HG03378 (cell line): ENCODE measurements at regions not wholly inside any gene's neighbourhood (a gene's known extent, or its start where the extent isn't known, plus 50 kb on each side); places are given as distances from the start of the nearest gene placed in this dataset.

Source experiments
- ATAC-seq: cut with Tn5 transposase; IDR thresholded peaks from one replicate; pipeline ENCODE4 v1.9.1; 2021; ENCODE audit warnings: mild to moderate bottlenecking, moderate library complexity; ENCODE audit not compliant: unreplicated experiment

DNA sequence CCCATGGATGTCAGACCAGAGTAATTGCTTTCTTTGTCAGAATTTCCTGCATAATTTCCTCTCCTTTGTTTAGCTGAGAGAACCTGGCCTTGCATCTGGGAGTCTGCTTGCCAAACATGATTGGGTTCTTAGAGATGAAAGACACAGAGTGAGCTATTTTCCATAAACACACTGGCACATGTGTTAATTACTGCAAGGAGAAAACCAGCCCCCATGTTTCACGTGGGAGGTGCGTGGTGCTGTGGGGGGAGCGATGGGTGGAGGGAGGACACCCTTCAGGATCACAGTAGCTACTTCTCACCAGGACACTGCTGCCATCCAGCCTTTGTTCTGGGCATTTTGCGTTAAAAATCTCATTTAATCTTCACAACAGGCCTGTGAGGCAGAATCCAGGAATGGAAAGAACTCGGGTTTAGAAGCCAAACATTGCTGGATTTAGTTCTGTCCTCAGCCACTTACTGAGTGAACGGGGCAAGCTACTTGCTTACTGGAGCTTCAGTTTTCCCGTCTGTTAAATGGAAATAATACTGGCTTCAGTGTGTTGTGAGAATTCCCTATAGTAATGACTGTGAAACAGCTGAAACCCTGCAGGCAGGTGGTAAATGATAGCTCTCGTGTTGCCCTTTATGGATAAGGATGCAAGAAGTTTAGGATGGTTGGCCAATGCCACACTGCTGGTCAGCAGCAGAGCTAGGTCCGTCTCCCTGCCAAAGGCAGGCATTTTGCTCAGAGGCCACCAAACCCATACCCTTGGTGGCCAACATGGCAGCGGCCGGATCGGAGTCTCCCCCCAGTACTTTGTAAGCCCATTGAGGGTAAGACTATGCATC, 100.1 kb upstream of the ASAP2 start:
- ATAC-seq: no peak

- no peak for ATAC-seq
These were observed 100.8 kb upstream of the ASAP2 start for GRCh38 chr2:9105601-9106337.

DNA sequence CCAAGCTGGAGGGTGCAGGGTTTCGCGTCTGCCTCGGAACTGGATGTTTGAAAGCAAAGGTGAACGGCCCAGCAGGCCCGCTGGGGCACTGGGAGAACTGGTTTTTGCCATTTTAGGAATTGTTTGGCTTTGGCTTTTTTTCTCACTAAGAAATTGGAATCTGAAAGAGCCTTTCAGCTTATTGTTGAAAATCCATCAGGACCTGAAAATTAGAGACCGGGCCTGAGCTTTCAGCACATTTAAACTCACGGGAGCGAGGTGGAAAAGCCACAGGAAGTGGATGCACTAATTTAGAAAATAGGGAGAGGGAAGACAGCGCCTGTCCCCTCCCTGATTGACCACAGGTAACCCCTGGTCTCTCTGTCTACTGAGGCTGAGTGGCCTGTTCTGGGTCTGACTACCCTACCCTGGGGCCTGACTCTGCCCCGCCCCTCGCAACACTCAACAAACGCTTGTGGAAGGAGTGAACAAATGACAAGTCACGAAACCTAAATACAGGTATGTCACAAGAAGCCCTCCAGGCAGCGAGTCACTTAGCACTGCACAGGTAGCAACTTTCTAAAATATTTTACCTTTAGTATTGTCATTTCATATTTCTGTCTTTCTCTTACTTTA, 100.3 kb upstream of the MBOAT2 start:
- no peak for ATAC-seq

DNA sequence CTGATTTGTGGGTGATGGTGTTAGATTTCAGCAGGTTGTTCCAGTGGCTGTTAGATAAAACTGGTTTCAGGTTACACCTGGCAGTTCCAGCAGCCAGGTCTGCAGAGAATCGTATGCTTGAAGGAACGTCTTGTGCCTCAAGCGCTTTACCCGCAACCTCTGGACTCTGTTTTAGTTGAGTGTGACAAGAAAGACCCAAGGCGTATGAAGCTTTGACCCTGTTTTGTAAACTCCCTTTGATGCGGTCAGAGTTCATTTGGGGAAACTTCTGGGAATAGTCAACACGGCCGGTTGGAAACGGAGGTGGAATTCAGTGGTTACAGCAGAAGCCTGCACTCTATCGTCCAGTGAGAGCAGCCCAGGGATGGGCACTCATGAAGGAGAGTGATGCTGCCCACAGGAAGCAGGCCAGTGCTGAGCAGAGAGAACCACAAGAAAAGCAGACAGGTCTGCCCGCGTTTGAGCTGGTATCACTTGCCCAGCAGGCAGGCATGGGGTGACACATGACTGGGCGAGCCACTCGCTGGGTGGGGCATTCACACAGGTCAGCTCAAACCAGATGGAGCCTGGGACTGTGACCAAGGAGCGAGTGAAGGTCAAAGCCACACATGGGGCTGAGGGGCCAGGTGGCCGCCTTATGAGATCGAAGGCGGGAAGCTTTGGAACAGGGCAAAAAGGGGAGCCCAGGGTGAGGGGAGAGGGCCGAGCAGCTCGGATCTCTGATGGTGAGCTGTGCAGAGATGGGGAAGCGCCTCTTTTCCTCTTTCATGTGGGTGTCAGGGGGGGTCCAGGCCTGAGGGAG, 99.6 kb upstream of the MBOAT2 start:
- ATAC-seq: no peak

- no peak for ATAC-seq
These were observed 98.4 kb upstream of the MBOAT2 start for GRCh38 chr2:9101763-9102425.

- ATAC-seq: no peak
These were observed 96.8 kb upstream of the MBOAT2 start for GRCh38 chr2:9100080-9100876.

GRCh38 chr2:9099341-9099751, 95.9 kb upstream of the MBOAT2 start:
- peak; percentile 77 for ATAC-seq

- no peak for ATAC-seq
These were observed 94.4 kb upstream of the MBOAT2 start for GRCh38 chr2:9097892-9098291.

DNA sequence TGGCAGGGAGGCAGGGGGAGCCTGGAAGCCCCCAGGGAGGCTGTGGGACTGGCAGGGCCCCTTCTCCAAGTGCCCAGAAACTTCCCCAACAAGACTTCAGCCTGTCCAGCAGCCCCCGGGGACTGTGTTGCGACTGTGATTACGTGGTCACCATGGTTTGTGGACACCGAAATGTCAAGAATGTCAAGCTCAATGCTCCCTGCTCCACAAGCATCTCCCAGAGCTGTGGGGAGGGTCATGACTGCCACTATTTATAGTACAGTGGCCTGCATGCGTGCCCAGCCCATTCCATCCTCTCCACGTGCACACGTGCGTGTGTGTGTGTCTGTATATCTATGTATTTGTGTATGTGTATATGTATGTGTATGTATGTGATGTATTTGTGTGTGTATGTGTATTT, 93.8 kb upstream of the MBOAT2 start:
- no peak for ATAC-seq

- ATAC-seq: no peak
These were observed 93.3 kb upstream of the MBOAT2 start for GRCh38 chr2:9096761-9097160.

DNA sequence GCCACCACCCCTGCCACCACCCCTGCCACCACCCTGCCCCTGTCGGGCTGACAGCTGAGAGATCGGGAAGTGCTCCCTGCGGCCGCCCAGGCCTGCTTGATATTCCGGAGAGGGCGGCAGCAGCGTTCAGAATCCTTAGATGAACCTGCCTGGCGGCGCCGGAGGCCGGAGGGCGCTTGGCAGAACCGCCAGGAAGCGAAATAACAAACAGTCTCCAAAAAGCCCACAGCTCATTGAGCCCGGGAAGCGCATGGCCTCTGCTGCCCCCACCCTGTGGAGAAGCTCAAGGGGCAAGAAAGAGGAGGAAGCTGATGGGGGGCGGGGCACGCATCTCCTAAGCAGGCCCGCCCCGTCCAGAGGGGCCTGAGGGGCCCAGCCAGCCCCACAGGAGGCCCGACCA, 92.2 kb upstream of the MBOAT2 start:
- no peak for ATAC-seq

DNA sequence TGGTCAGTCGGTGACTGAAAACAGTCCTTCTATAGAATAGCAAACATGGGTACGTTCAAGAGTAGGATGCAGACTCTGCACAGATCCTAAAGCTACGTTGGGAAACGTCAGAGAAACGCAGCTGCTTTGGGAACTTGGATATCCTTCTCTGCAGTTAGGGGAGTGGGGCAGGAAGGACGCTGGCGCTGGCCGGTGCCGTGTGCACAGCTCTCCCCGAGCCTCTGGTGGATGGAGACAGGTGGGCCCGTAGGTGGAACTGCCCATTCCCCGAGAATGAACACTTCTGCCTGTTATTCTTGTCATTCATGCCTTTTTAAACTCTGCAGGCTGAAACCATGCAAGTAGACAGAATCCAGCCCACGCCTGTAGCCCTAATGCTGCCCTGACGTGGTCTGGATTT, 91.7 kb upstream of the MBOAT2 start:
- no peak for ATAC-seq

GRCh38 chr2:9094117-9094516, 90.6 kb upstream of the MBOAT2 start:
- ATAC-seq: no peak

DNA sequence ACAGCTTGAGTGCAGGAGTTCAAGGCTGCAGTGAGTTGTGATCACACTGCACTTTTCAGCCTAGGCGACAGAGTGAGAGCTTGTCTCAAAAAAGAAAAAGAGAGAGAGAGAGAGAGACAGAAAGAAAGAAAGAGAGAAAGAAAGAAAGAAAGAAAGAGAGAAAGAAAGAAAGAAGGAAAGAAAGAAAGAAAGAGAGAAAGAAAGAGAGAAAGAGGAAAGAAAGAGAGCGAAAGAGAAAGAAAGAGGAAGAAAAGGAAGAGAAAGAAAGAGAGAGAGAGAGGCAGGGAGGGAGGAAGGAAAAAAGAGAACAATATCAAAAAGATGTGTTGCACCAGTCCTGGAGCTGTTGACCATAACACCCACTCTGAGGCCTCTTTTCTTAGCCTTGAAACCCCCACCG, 89.8 kb upstream of the MBOAT2 start:
- ATAC-seq: no peak

DNA sequence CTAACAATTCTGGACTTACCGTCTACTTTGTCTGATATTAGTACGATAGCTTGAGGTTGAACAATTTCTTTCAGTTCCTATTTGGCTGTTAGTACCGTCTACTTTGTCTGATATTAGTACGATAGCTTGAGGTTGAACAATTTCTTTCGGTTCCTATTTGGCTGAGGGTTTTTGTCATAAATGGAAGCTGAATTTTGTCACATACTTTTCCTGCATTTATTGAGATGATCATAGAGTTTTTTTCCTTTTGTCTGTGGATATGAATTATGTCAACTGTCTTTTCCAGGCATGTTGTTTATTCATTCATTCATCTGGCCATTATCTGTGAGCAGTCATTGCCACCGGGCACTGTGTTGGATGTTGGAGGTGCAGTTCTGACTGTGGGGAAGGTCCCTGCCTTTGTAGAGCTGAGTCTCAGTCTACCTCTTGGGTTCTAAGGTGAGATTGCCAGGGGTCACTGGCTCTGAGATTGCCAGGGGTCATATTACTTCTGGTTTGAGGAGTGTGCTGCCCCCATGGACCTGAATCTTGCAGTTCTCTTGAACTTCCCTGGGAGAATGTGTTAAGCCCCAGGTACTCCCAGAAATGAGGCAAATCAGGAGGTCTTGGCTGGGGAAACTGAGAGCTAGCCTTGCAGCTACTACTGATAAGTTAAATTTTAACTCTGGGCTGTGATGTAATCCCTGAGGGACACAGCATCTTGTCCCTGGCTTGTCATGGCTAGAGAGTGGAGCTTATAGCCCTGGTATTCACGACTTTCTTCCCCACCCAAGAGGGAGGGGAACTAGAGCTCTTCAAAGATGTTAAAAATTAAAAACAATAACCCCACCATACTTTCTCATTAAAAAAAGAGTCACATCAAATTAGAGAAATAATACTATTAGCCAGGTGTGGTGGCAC, 89.1 kb upstream of the MBOAT2 start:
- ATAC-seq: peak; percentile 95

DNA sequence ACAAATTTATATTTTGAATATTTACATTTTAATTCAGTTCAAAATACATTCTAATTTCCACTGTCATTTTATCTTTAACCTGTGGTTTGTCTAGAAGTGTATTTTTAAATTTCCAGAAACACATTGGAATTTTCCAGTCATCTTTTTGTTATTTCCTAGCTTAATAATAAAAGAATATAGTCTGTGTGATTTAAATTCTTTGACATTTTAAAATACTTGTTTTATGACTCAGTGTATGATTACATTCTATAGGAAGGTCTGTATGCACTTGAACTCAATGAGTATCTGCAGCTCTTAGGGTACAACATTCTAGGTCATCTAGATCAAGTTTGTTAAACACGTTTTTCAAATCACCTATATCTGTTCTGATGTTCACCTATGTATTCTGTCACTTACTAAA, 88.3 kb upstream of the MBOAT2 start:
- ATAC-seq: no peak

- ATAC-seq: no peak
These were observed 86.3 kb upstream of the MBOAT2 start for GRCh38 chr2:9089831-9090230.

GRCh38 chr2:9087121-9087681, 83.7 kb upstream of the MBOAT2 start:
- ATAC-seq: no peak
